HG02885 (cell line): ENCODE measurements at regions not wholly inside any gene's neighbourhood (a gene's known extent, or its start where the extent isn't known, plus 50 kb on each side); places are given as distances from the start of the nearest gene placed in this dataset.

Experiments
- ATAC-seq: cut with Tn5 transposase; IDR thresholded peaks from one replicate; pipeline ENCODE4 v1.9.1; 2021; ENCODE audit warnings: mild to moderate bottlenecking; ENCODE audit not compliant: unreplicated experiment, poor library complexity

GRCh38 chr7:46663025-46663424, 742.0 kb upstream of the IGFBP3 start:
- no peak for ATAC-seq

- no peak for ATAC-seq
Measured at GRCh38 chr7:46661431-46661830, 740.4 kb upstream of the IGFBP3 start.

GRCh38 chr7:46660402-46660980, 739.4 kb upstream of the IGFBP3 start:
- no peak for ATAC-seq

- ATAC-seq, result no peak
Measured at GRCh38 chr7:46658281-46658680, 737.2 kb upstream of the IGFBP3 start.

GRCh38 chr7:46654546-46655443, 733.7 kb upstream of the IGFBP3 start:
- no peak for ATAC-seq

- no peak for ATAC-seq
Measured at GRCh38 chr7:46653848-46654247, 732.8 kb upstream of the IGFBP3 start.

GRCh38 chr7:46652317-46652716, 731.2 kb upstream of the IGFBP3 start:
- no peak for ATAC-seq

GRCh38 chr7:46651561-46652088, 730.6 kb upstream of the IGFBP3 start:
- ATAC-seq, result no peak

- no peak for ATAC-seq
Measured at GRCh38 chr7:46651070-46651469, 730.0 kb upstream of the IGFBP3 start.

- no peak for ATAC-seq
Measured at GRCh38 chr7:46649876-46650275, 728.8 kb upstream of the IGFBP3 start.

- no peak for ATAC-seq
Measured at GRCh38 chr7:46637793-46638735, 717.0 kb upstream of the IGFBP3 start.

- ATAC-seq, result no peak
Measured at GRCh38 chr7:46636022-46636421, 715.0 kb upstream of the IGFBP3 start.

- no peak for ATAC-seq
Measured at GRCh38 chr7:46633630-46634240, 712.7 kb upstream of the IGFBP3 start.

- no peak for ATAC-seq
Measured at GRCh38 chr7:46633200-46633599, 712.1 kb upstream of the IGFBP3 start.

GRCh38 chr7:46630031-46630430, 709.0 kb upstream of the IGFBP3 start:
- ATAC-seq, result no peak

GRCh38 chr7:46628389-46628788, 707.3 kb upstream of the IGFBP3 start:
- no peak for ATAC-seq

GRCh38 chr7:46626691-46627310, 705.7 kb upstream of the IGFBP3 start:
- ATAC-seq, result no peak

- ATAC-seq, result no peak
Measured at GRCh38 chr7:46626261-46626660, 705.2 kb upstream of the IGFBP3 start.

GRCh38 chr7:46625032-46625431, 704.0 kb upstream of the IGFBP3 start:
- no peak for ATAC-seq

- ATAC-seq, result no peak
Measured at GRCh38 chr7:46622251-46622650, 701.2 kb upstream of the IGFBP3 start.
